Suprapubic skin (tissue), 4 donors: ENCODE measurements at regions not wholly inside any gene's neighbourhood (a gene's known extent, or its start where the extent isn't known, plus 50 kb on each side); places are given as distances from the start of the nearest gene placed in this dataset.

Experiments used
- CTCF ChIP-seq, 2 donors: fragments of 200-600 bp in 1 of 2; fragments of 450-650 bp in 1 of 2; sonication (generic) in 1 of 2; IDR thresholded peaks; one replicate each; pipeline ENCODE4 v1.5.1; 2016 to 2019; ENCODE audit warnings: antibody characterized with exemption in 2 of 2, mild to moderate bottlenecking in 1 of 2, moderate library complexity in 1 of 2
- EP300 ChIP-seq: sonication (generic); formaldehyde crosslinking; IDR thresholded peaks from one replicate; pipeline ENCODE4 v1.6.1; 2017; ENCODE audit warnings: antibody characterized with exemption
- POLR2A ChIP-seq, 2 donors: fragments of 450-650 bp; IDR thresholded peaks; one replicate each; pipeline ENCODE4 v1.6.1; 2017; ENCODE audit warnings: antibody characterized with exemption in 2 of 2, mild to moderate bottlenecking in 2 of 2, moderate library complexity in 2 of 2
- POLR2AphosphoS5 ChIP-seq, 3 donors: sonication (generic); formaldehyde crosslinking; IDR thresholded peaks; one replicate each; pipeline ENCODE4 v1.6.1; 2017; ENCODE audit warnings: antibody characterized with exemption in 3 of 3

- TF ChIP-seq EP300 (no peak), CTCF (IDR thresholded peaks at IDR 0.05) (no peak), POLR2A (IDR thresholded peaks at IDR 0.05) (no peak), POLR2AphosphoS5 (IDR thresholded peaks at IDR 0.05) (no peak)
Measured at GRCh38 chr20:12869669-12870068, 139.1 kb upstream of the SPTLC3 start.
